HFFc6 (cell line): ENCODE measurements at regions not wholly inside any gene's neighbourhood (a gene's known extent, or its start where the extent isn't known, plus 50 kb on each side); places are given as distances from the start of the nearest gene placed in this dataset.

Source experiments
- DNase-seq: peaks from one replicate; pipeline ENCODE4 v3.0.0-alpha.2; 2018
- H3K27ac Mint-ChIP-seq: 2 replicates; pipeline ENCODE4 v1.8.0; 2020; ENCODE audit warnings: mild to moderate bottlenecking, mixed read lengths
- H3K27me3 Mint-ChIP-seq: 2 replicates; pipeline ENCODE4 v1.8.0; 2021; ENCODE audit warnings: mild to moderate bottlenecking, moderate library complexity, mixed read lengths; ENCODE audit not compliant: insufficient read depth
- H3K36me3 Mint-ChIP-seq: 2 replicates; pipeline ENCODE4 v1.8.0; 2021; ENCODE audit warnings: low read depth, mixed read lengths
- H3K4me1 Mint-ChIP-seq: 2 replicates; pipeline ENCODE4 v1.8.0; 2020; ENCODE audit warnings: low read depth, mixed read lengths
- H3K4me3 Mint-ChIP-seq: 2 replicates; pipeline ENCODE4 v1.8.0; 2020; ENCODE audit warnings: mild to moderate bottlenecking, moderate library complexity, mixed read lengths
- H3K9me3 Mint-ChIP-seq: 2 replicates; pipeline ENCODE4 v1.8.0; 2020; ENCODE audit warnings: mild to moderate bottlenecking, mixed read lengths
- TF ChIP-seq, protein P1 (sequence below): fragments of 200-600 bp; sonication (generic); IDR thresholded peaks from 2 replicates; pipeline ENCODE4 v1.5.0; 2021; ENCODE audit warnings: antibody characterized with exemption, mild to moderate bottlenecking

DNA sequence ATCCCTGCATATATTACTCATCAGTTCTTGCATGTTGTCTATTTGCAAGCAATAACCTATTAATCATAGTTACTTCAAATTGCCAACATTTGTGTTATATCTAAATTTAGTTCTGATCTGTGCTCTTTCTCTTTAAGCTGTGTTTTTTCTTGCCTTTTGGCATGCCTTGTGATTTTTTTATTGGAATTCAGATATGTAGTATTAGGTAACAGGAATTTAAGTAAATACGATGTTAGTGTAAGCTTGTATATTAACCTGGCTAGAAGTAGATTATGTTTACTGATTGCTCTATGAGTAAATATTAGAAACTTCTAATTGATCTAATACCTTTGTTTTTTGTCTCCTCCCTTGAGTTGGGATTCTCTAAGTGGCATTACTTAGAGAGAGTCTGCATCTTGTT, 718.9 kb upstream of the POT1 start:
- no peaks in the 10 kb centered on the region for H3K4me1 Mint-ChIP-seq
- H3K9me3 Mint-ChIP-seq: peaks cover 41% of the 10 kb centered on the region
- TF ChIP-seq, protein P1, sequence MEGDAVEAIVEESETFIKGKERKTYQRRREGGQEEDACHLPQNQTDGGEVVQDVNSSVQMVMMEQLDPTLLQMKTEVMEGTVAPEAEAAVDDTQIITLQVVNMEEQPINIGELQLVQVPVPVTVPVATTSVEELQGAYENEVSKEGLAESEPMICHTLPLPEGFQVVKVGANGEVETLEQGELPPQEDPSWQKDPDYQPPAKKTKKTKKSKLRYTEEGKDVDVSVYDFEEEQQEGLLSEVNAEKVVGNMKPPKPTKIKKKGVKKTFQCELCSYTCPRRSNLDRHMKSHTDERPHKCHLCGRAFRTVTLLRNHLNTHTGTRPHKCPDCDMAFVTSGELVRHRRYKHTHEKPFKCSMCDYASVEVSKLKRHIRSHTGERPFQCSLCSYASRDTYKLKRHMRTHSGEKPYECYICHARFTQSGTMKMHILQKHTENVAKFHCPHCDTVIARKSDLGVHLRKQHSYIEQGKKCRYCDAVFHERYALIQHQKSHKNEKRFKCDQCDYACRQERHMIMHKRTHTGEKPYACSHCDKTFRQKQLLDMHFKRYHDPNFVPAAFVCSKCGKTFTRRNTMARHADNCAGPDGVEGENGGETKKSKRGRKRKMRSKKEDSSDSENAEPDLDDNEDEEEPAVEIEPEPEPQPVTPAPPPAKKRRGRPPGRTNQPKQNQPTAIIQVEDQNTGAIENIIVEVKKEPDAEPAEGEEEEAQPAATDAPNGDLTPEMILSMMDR: no peak
- no peak for DNase-seq
- H3K27me3 Mint-ChIP-seq: no peaks in the 10 kb centered on the region
- no peak overlapping the region for H3K27ac Mint-ChIP-seq
- H3K36me3 Mint-ChIP-seq: no peaks in the 10 kb centered on the region
- no peak overlapping the region for H3K4me3 Mint-ChIP-seq

DNA sequence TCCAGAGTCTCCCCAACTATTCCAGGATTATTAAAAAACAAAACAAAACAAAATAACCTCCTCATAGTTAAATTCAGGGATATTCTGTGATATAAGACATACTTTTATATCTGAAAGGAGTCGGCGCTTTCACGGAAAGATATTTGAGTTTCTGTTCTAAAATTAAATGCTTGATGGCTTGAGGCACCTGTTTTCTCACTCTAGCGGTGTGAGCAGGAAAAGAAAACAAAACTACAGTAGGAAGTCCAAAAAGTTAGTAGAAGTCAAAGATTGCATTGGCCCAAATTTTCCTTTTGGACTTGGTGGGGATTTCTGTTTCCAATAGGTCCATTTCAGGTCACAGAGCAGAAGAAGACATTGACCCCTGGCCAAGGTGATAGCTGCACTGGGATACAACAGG, 716.1 kb upstream of the POT1 start:
- no peaks in the 10 kb centered on the region for H3K36me3 Mint-ChIP-seq
- H3K4me1 Mint-ChIP-seq: no peaks in the 10 kb centered on the region
- TF ChIP-seq, protein P1: no peak
- no peaks in the 10 kb centered on the region for H3K27me3 Mint-ChIP-seq
- peaks cover 34% of the 10 kb centered on the region for H3K9me3 Mint-ChIP-seq
- H3K4me3 Mint-ChIP-seq: no peak overlapping the region
- DNase-seq: no peak
- H3K27ac Mint-ChIP-seq: no peak overlapping the region

DNA sequence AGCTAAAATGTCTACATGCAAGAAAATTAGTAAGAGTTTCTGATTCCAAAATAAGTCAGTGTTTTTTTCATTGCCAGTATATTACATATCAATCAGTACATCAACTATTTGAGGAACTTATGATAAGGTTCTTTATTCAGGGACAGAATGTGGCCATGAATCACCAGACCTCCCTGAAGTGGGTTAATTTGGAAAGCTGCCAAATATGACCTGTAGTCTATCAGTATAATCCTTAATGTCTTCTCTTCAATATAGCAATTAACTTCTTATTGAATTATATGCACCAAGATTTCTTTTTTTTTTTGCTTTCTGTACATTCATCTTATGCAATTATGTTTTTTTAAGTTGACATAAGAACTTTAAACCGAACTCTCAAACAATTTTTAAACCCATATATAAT, 714.5 kb upstream of the POT1 start:
- Mint-ChIP-seq H3K9me3 (peaks cover 24% of the 10 kb centered on the region), H3K27ac (no peak overlapping the region), H3K36me3 (no peaks in the 10 kb centered on the region), H3K27me3 (no peaks in the 10 kb centered on the region), H3K4me1 (no peaks in the 10 kb centered on the region), H3K4me3 (no peak overlapping the region)
- TF ChIP-seq, protein P1: no peak
- no peak for DNase-seq

DNA sequence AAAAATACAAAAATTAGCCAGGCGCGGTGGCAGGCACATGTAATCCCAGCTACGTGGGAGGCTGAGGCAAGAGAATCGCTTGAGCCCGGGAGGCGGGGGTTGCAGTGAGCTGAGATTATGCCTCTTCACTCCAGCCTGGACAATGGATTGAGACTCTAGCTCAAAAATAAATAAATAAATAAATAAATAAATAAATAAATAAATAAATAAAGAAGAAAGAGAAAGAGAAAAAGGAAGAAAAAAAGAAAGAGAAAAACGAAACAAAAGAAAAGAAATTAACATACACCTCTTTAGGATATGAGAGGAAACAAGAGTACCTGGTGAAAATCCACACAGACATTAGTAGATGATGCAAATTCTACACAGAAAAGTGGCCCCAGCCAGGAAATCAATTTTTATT, 713.7 kb upstream of the POT1 start:
- no peak overlapping the region for H3K4me3 Mint-ChIP-seq
- TF ChIP-seq, protein P1: no peak

DNA sequence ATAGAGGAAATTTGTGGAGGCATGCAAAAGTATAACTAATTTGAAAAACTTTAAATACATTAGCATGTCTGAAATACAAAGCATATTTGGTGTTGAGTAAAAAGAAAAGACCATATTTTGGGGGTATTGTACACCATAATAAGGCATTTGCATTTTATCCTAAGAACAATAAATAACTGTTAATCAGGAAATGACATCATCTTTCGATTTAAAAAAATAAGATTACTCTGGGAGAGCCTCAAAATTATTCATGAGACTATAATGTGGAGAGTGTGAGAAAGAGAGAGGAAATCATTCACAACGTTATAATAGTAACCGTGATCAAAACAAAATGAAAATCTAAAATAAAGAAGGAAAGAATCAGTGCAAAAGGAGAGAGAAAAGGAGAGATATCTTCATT, 712.3 kb upstream of the POT1 start:
- H3K9me3 Mint-ChIP-seq: peaks cover 8% of the 10 kb centered on the region
- no peaks in the 10 kb centered on the region for H3K4me1 Mint-ChIP-seq
- no peak overlapping the region for H3K4me3 Mint-ChIP-seq
- no peak for DNase-seq
- no peaks in the 10 kb centered on the region for H3K36me3 Mint-ChIP-seq
- no peak overlapping the region for H3K27ac Mint-ChIP-seq
- TF ChIP-seq, protein P1: no peak
- no peaks in the 10 kb centered on the region for H3K27me3 Mint-ChIP-seq

More for the DNA sequence above, 713.7 kb upstream of the POT1 start:
- no peak for DNase-seq
- no peaks in the 10 kb centered on the region for H3K36me3 Mint-ChIP-seq
- H3K27me3 Mint-ChIP-seq: no peaks in the 10 kb centered on the region
- peaks cover 16% of the 10 kb centered on the region for H3K9me3 Mint-ChIP-seq
- H3K27ac Mint-ChIP-seq: no peak overlapping the region
- H3K4me1 Mint-ChIP-seq: no peaks in the 10 kb centered on the region

DNA sequence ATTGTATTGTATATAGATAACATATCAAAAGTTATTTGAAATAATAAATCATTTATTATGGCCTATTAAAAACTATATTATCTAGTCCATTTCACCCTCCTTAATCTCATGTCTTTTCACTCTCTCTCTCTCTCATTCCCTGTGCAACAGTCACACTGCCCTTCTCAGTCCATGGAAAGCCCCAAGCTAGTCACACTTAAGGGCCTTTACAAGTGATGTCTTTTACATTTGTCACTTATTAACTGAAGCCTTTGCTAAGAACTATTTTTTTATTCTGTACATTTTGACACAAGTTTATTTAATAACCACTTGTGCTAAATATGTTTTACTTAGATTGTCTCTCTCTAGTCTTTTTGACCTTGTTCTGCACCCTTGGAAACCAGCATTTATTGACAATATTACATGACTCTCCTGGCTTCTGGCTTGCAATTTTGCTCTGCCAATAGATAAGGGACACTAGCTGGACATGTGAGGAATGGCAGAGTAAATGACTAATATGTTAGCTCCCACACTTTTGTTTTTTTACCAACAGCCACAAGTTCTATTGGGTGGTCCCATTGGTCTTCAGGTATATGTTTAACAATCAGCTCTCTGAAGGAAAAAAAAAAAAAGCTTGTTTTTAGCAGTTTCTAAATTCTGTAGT, 706.8 kb upstream of the POT1 start:
- no peak for DNase-seq
- Mint-ChIP-seq H3K36me3 (no peaks in the 10 kb centered on the region), H3K4me1 (no peaks in the 10 kb centered on the region), H3K9me3 (no peaks in the 10 kb centered on the region; the same call in none of the 2 replicates), H3K27ac (no peak overlapping the region), H3K4me3 (no peak overlapping the region), H3K27me3 (no peaks in the 10 kb centered on the region)
- TF ChIP-seq, protein P1: no peak
